ENCODE measurements at regions not wholly inside any gene's neighbourhood (a gene's known extent, or its start where the extent isn't known, plus 50 kb on each side); places are given as distances from the start of the nearest gene placed in this dataset.

DNA sequence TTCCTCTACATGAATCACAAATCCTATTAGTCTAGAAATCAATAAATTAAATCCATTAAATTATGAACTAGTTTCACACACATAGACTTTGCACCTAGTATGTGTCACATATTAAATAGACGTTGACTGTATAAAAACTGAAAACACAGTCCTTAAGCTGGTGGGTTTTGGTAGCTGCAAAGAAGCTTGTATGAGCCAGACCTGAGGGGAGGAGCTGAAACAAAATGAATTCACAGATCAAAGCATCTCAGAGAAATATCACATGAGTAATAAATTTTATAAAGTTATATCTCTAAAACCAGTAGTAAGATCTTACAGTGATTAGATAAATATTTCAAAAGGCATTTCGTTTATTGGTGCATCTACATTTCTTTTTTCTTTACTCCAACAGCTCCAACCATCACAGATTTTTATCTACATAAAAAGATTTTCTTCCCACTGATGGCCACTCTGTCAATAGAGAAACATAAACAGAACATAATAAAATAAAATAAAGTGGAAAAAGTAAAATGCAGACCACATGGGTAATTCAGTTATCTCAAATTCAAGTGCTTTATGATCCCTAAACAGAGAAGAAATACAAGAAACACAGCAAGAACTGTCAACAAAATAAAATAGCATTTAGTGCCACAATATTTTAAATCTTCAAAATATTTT is 420.0 kb upstream of the CYRIA start:
- no peak for DNase-seq (ENCODE audit: low spot score)
- in situ Hi-C loops (cut with MboI; ENCODE audit: low sequenced_read_pairs, unreplicated experiment): no loop called here
- TF ChIP-seq, protein P1, sequence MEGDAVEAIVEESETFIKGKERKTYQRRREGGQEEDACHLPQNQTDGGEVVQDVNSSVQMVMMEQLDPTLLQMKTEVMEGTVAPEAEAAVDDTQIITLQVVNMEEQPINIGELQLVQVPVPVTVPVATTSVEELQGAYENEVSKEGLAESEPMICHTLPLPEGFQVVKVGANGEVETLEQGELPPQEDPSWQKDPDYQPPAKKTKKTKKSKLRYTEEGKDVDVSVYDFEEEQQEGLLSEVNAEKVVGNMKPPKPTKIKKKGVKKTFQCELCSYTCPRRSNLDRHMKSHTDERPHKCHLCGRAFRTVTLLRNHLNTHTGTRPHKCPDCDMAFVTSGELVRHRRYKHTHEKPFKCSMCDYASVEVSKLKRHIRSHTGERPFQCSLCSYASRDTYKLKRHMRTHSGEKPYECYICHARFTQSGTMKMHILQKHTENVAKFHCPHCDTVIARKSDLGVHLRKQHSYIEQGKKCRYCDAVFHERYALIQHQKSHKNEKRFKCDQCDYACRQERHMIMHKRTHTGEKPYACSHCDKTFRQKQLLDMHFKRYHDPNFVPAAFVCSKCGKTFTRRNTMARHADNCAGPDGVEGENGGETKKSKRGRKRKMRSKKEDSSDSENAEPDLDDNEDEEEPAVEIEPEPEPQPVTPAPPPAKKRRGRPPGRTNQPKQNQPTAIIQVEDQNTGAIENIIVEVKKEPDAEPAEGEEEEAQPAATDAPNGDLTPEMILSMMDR (IDR thresholded peaks at IDR 0.05; ENCODE audit: borderline replicate concordance, control extremely low read depth, extremely low read depth, insufficient read depth, missing control alignments): no peak

DNA sequence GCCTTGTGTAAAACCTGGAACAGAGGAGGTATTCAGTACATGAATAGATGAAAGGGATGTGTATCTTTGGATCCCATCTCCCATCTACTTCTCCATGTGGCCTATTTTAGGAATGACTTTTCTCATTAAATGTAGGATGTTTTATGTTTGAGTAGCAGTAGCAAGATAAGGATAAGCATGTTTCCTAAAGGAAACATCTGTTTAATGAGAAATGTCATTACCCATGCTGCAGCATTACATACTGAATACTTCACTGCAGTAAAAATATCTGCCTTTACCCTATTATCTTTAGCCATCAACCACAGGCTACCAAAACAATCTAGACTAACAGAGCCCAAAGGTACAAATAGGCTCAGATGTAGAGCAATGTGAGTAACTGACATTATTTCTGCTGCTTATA is 419.2 kb upstream of the CYRIA start:
- in situ Hi-C loops (cut with MboI; ENCODE audit: low sequenced_read_pairs, unreplicated experiment): no loop called here
- DNase-seq (ENCODE audit: low spot score): no peak
- TF ChIP-seq, protein P1 (IDR thresholded peaks at IDR 0.05; ENCODE audit: borderline replicate concordance, control extremely low read depth, extremely low read depth, insufficient read depth, missing control alignments): no peak

DNA sequence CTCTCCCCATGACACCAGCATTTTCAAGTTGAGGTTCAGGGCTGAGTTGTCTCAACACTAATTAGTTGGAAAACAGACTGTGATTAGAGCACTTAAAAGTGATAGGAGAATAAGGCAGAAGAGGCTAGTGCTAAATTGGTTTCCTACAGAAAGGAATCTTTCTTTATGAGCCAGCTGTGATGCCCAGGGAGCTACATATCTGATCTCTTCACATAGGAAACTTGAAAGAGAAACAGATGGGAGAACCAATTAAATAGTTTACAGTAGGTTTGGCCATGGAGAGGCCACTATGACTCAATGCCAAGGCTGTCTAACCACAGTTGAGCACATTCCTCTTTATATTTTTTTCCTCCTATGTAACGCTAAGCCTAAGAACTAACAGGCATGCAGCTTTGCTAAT is 418.3 kb upstream of the CYRIA start:
- TF ChIP-seq, protein P1 (IDR thresholded peaks at IDR 0.05; ENCODE audit: borderline replicate concordance, control extremely low read depth, extremely low read depth, insufficient read depth, missing control alignments): no peak
- no peak for DNase-seq (ENCODE audit: low spot score)
- in situ Hi-C loops (cut with MboI; ENCODE audit: low sequenced_read_pairs, unreplicated experiment): no loop called here

DNA sequence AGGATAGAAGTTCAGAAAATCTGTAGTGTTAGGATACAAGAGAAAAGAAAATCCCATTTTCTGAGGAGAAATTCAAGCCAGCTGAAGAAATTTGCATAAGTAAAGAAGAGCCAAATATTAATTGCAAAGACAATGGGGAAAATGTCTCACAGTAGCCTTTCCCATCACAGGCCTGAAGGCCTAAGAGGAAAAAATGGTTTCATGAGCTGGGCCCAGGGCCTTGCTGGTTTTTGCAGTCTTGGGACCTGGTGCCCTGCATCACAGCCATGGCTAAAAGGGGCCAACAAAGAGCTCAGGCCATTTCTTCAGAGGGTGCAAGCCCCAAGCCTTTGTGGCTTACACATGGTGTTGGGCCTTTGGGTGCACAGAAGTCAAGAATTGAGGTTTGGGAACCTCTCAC is 413.6 kb upstream of the CYRIA start:
- in situ Hi-C loops (cut with MboI; ENCODE audit: low sequenced_read_pairs, unreplicated experiment): no loop called here
- no peak for DNase-seq (ENCODE audit: low spot score)
- TF ChIP-seq, protein P1 (IDR thresholded peaks at IDR 0.05; ENCODE audit: borderline replicate concordance, control extremely low read depth, extremely low read depth, insufficient read depth, missing control alignments): no peak

DNA sequence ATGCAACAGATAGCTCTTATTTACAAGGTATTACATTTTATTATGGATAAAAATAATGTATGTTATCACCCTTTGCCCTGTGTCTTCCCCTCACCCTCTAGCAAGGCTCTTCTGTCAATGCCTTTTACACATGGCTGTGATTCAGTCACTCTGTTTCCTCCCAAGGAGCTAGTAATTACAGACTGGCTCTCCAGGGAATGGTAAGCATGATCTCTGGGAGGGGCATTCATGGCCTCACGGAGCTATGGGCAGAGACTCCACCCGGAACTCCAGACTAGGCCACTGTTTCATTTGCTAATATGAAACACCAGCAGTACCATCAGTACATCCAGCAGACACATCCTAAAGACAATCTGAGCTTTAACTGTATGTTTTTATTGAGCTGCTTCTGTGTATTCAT is 410.9 kb upstream of the CYRIA start:
- TF ChIP-seq, protein P1 (IDR thresholded peaks at IDR 0.05; ENCODE audit: borderline replicate concordance, control extremely low read depth, extremely low read depth, insufficient read depth, missing control alignments): no peak
- in situ Hi-C loops (cut with MboI; ENCODE audit: low sequenced_read_pairs, unreplicated experiment): no loop called here
- no peak for DNase-seq (ENCODE audit: low spot score)

DNA sequence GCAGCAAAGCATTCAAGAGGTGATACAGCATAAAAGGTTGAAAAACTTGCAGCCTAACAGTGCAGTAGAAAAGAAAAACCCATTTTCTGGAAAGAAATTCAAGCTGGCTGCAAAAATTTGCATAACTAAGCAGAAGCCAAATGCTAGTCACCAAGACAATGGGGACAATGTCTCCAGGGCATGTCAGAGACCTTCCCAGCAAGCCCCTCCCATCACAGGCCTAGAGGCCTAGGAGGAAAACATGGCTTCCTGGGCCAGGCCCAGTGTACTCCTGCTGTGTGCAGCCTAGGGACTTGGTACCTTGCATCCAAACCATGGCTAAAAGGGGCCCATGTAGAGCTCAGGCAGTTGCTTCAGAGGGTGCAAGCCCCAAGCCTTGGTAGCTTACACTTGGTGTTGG is 405.1 kb upstream of the CYRIA start:
- DNase-seq (ENCODE audit: low spot score): no peak
- in situ Hi-C loops (cut with MboI; ENCODE audit: low sequenced_read_pairs, unreplicated experiment): no loop called here
- TF ChIP-seq, protein P1 (IDR thresholded peaks at IDR 0.05; ENCODE audit: borderline replicate concordance, control extremely low read depth, extremely low read depth, insufficient read depth, missing control alignments): no peak

All from GM13976 (cell line).